PC-9 (cell line): ENCODE measurements at regions not wholly inside any gene's neighbourhood (a gene's known extent, or its start where the extent isn't known, plus 50 kb on each side); places are given as distances from the start of the nearest gene placed in this dataset.

Source experiments
- BruUV-seq: library from RNA; stranded (reverse); fragments of 400-500 nt; replicated peaks from 2 replicates; lab custom pipeline; 2021; lab: Mats Ljungman, UMichigan
- CTCF ChIA-PET: fragments of 300-600 bp; sonication (Branson Sonifier 250); formaldehyde crosslinking; loops from one replicate; lab custom pipeline; 2022; ENCODE audit warnings: antibody characterized with exemption; lab: Charles Lee
- POLR2A ChIA-PET: fragments of 300-600 bp; sonication (Branson Sonifier 250); formaldehyde crosslinking; loops from one replicate; lab custom pipeline; 2022; ENCODE audit warnings: antibody characterized with exemption; ENCODE audit not compliant: unreplicated experiment; lab: Charles Lee
- DNase-seq, 2 experiments: peaks; one replicate each; pipeline versions ENCODE4 v3.0.0 to v3.0.0-alpha.2; 2015 to 2022; ENCODE audit warnings: mixed read lengths in 1 of 2
- H2AFZ ChIP-seq: fragments of 200-600 bp; sonication (generic); 2 replicates; pipeline ENCODE4 v1.8.1; 2017; ENCODE audit warnings: antibody characterized with exemption
- H3F3A ChIP-seq: fragments of 200-600 bp; sonication (generic); 2 replicates; pipeline ENCODE4 v1.8.1; 2017; ENCODE audit warnings: antibody characterized with exemption, mild to moderate bottlenecking, low read depth; ENCODE audit not compliant: insufficient read depth
- H3K27ac ChIP-seq: fragments of 200-600 bp; sonication (generic); 2 replicates; pipeline ENCODE4 v1.6.1; 2016; ENCODE audit warnings: mixed run types
- H3K27me3 ChIP-seq: fragments of 200-600 bp; sonication (generic); 2 replicates; pipeline ENCODE4 v1.6.1; 2016; ENCODE audit warnings: low read depth, mixed run types; ENCODE audit not compliant: insufficient read depth
- H3K36me3 ChIP-seq: fragments of 200-600 bp; sonication (generic); 2 replicates; pipeline ENCODE4 v1.6.1; 2016; ENCODE audit warnings: low read depth, mixed run types
- H3K4me1 ChIP-seq: fragments of 200-600 bp; sonication (generic); replicated peaks from 2 replicates; pipeline ENCODE4 v1.6.1; 2016; ENCODE audit warnings: mixed run types; ENCODE audit not compliant: insufficient read depth
- H3K4me2 ChIP-seq: fragments of 200-600 bp; sonication (generic); 2 replicates; pipeline ENCODE4 v1.6.1; 2017; ENCODE audit warnings: mixed run types
- H3K4me3 ChIP-seq: fragments of 200-600 bp; sonication (generic); 2 replicates; pipeline ENCODE4 v1.6.1; 2016; ENCODE audit warnings: mixed run types
- H3K79me2 ChIP-seq: fragments of 200-600 bp; sonication (generic); 2 replicates; pipeline ENCODE4 v1.6.1; 2017; ENCODE audit warnings: low read depth, mixed run types
- H3K9me2 ChIP-seq: fragments of 200-600 bp; sonication (generic); 2 replicates; pipeline ENCODE4 v1.8.1; 2017; ENCODE audit warnings: mild to moderate bottlenecking; ENCODE audit not compliant: insufficient read depth
- H3K9me3 ChIP-seq: fragments of 200-600 bp; sonication (generic); 2 replicates; pipeline ENCODE4 v1.8.1; 2016; ENCODE audit warnings: low read depth; ENCODE audit not compliant: insufficient read depth
- H4K20me1 ChIP-seq: fragments of 200-600 bp; sonication (generic); 2 replicates; pipeline ENCODE4 v1.8.1; 2017; ENCODE audit not compliant: insufficient read depth
- EZH2 ChIP-seq: fragments of 200-600 bp; sonication (generic); IDR thresholded peaks from 2 replicates; pipeline ENCODE4 v1.8.0; 2017; ENCODE audit warnings: antibody characterized with exemption, low read depth
- intact Hi-C: fragments of 100-400 bp; cut with micrococcal nuclease; formaldehyde crosslinking; loops from one replicate; pipeline ENCODE4 v1.10.0; 2022; ENCODE audit not compliant: unreplicated experiment
- TF ChIP-seq, protein P1 (sequence below): fragments of 200-600 bp; sonication (generic); conservative IDR thresholded peaks from 2 replicates; pipeline ENCODE4 v1.6.1; 2017; ENCODE audit warnings: mixed run types, antibody characterized with exemption, mild to moderate bottlenecking, moderate library complexity

GRCh38 chr10:123484722-123485121 is 181.4 kb upstream of the GPR26 start:
- Histone ChIP-seq H2AFZ (no peak overlapping the region), H3K4me1 (no peaks in the 10 kb centered on the region), H4K20me1 (no peaks in the 10 kb centered on the region), H3K9me2 (no peaks in the 10 kb centered on the region), H3K79me2 (no peaks in the 10 kb centered on the region), H3K27ac (no peak overlapping the region), H3K36me3 (no peaks in the 10 kb centered on the region), H3K4me2 (no peak overlapping the region), H3K27me3 (peaks cover 12% of the 10 kb centered on the region), H3K4me3 (no peak overlapping the region), H3F3A (no peaks in the 10 kb centered on the region), H3K9me3 (no peaks in the 10 kb centered on the region)
- no TSS peak for BruUV-seq
- ChIA-PET POLR2A (no interaction called here), CTCF (no interaction called here)
- no peak for DNase-seq
- no peak for TF ChIP-seq EZH2
- TF ChIP-seq, protein P1, sequence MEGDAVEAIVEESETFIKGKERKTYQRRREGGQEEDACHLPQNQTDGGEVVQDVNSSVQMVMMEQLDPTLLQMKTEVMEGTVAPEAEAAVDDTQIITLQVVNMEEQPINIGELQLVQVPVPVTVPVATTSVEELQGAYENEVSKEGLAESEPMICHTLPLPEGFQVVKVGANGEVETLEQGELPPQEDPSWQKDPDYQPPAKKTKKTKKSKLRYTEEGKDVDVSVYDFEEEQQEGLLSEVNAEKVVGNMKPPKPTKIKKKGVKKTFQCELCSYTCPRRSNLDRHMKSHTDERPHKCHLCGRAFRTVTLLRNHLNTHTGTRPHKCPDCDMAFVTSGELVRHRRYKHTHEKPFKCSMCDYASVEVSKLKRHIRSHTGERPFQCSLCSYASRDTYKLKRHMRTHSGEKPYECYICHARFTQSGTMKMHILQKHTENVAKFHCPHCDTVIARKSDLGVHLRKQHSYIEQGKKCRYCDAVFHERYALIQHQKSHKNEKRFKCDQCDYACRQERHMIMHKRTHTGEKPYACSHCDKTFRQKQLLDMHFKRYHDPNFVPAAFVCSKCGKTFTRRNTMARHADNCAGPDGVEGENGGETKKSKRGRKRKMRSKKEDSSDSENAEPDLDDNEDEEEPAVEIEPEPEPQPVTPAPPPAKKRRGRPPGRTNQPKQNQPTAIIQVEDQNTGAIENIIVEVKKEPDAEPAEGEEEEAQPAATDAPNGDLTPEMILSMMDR = no peak
- intact Hi-C loops = no loop called here

GRCh38 chr10:123485341-123485960 is 180.7 kb upstream of the GPR26 start:
- H4K20me1 ChIP-seq = no peaks in the 10 kb centered on the region
- intact Hi-C loops = no loop called here
- H3K79me2 ChIP-seq = no peaks in the 10 kb centered on the region
- no peak for TF ChIP-seq EZH2
- TF ChIP-seq, protein P1 = no peak
- CTCF ChIA-PET = no interaction called here
- no peak for DNase-seq
- H3K4me3 ChIP-seq = no peak overlapping the region
- H3K4me2 ChIP-seq = no peak overlapping the region
- no peaks in the 10 kb centered on the region for H3K36me3 ChIP-seq
- H3F3A ChIP-seq = no peaks in the 10 kb centered on the region
- H3K27ac ChIP-seq = no peak overlapping the region
- no peaks in the 10 kb centered on the region for H3K9me3 ChIP-seq
- H2AFZ ChIP-seq = no peak overlapping the region
- peaks cover 12% of the 10 kb centered on the region; the same call in 1 of the 2 replicates for H3K27me3 ChIP-seq
- no peaks in the 10 kb centered on the region for H3K4me1 ChIP-seq
- no TSS peak for BruUV-seq
- H3K9me2 ChIP-seq = no peaks in the 10 kb centered on the region
- POLR2A ChIA-PET = no interaction called here

- Histone ChIP-seq H3K9me2 (no peaks in the 10 kb centered on the region), H3K36me3 (no peaks in the 10 kb centered on the region), H3K27ac (no peak overlapping the region), H3K4me1 (no peaks in the 10 kb centered on the region), H3K79me2 (no peaks in the 10 kb centered on the region), H3F3A (no peaks in the 10 kb centered on the region), H3K4me3 (no peak overlapping the region), H3K27me3 (peaks cover 32% of the 10 kb centered on the region; the same call in 1 of the 2 replicates), H4K20me1 (no peaks in the 10 kb centered on the region), H2AFZ (no peak overlapping the region), H3K9me3 (no peaks in the 10 kb centered on the region), H3K4me2 (no peak overlapping the region)
- no peak for DNase-seq
- no TSS peak for BruUV-seq
- ChIA-PET CTCF (no interaction called here), POLR2A (no interaction called here)
- TF ChIP-seq EZH2 = no peak
- TF ChIP-seq, protein P1 = no peak
- intact Hi-C loops = no loop called here
These were observed 177.7 kb upstream of the GPR26 start for GRCh38 chr10:123488436-123488835.
